Neural progenitor cell (in vitro differentiated cells): ENCODE measurements at regions not wholly inside any gene's neighbourhood (a gene's known extent, or its start where the extent isn't known, plus 50 kb on each side); places are given as distances from the start of the nearest gene placed in this dataset.

ENCODE experiments used
- EZH2 ChIP-seq: fragments of 200-600 bp; sonication (generic); IDR thresholded peaks from 2 replicates; pipeline ENCODE4 v1.6.1; 2017; ENCODE audit warnings: antibody characterized with exemption, mild to moderate bottlenecking, moderate library complexity
- EZH2phosphoT487 ChIP-seq: fragments of 200-600 bp; sonication (generic); IDR thresholded peaks from 2 replicates; pipeline ENCODE4 v1.6.1; 2017; ENCODE audit warnings: antibody characterized with exemption
- TF ChIP-seq, protein P1 (sequence below): fragments of 200-600 bp; sonication (generic); IDR thresholded peaks from 2 replicates; pipeline ENCODE4 v1.5.1; 2017; ENCODE audit warnings: antibody characterized with exemption, mild to moderate bottlenecking

GRCh38 chr2:198544461-198544860, 740.1 kb downstream of the PLCL1 start:
- TF ChIP-seq, protein P1, sequence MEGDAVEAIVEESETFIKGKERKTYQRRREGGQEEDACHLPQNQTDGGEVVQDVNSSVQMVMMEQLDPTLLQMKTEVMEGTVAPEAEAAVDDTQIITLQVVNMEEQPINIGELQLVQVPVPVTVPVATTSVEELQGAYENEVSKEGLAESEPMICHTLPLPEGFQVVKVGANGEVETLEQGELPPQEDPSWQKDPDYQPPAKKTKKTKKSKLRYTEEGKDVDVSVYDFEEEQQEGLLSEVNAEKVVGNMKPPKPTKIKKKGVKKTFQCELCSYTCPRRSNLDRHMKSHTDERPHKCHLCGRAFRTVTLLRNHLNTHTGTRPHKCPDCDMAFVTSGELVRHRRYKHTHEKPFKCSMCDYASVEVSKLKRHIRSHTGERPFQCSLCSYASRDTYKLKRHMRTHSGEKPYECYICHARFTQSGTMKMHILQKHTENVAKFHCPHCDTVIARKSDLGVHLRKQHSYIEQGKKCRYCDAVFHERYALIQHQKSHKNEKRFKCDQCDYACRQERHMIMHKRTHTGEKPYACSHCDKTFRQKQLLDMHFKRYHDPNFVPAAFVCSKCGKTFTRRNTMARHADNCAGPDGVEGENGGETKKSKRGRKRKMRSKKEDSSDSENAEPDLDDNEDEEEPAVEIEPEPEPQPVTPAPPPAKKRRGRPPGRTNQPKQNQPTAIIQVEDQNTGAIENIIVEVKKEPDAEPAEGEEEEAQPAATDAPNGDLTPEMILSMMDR, result no peak
- TF ChIP-seq EZH2, result no peak
- TF ChIP-seq EZH2phosphoT487, result no peak
